ENCODE measurements at regions not wholly inside any gene's neighbourhood (a gene's known extent, or its start where the extent isn't known, plus 50 kb on each side); places are given as distances from the start of the nearest gene placed in this dataset.

DNA sequence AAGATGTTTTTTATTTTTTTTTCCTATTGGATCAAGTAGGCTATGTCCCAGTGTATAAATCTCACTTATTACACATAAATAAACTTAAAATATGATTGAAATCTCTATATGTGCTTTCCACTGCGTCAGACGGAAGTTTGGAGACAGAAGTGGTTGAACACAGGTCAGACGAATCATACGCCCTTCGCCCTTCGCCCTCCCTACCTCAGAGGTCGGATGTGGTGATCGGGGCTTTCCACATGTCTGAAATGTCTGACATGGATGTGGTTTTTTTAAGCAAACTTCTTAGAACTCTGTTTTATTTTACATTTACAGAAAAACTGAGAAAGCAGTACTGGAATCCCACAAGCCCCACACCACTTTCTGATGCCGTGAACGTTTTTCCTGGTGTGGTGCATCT is 344.4 kb downstream of the THBS2 start:
- Histone ChIP-seq H2AFZ (ENCODE audit: low read length) (no peak overlapping the region), H3F3A (ENCODE audit: insufficient read depth, low read length) (no peaks in the 10 kb centered on the region), H3K36me3 (replicated peaks; ENCODE audit: insufficient read depth, low read length) (no peaks in the 10 kb centered on the region), H4K20me1 (ENCODE audit: insufficient read depth, low read length) (no peaks in the 10 kb centered on the region), H3K9me3 (replicated peaks; ENCODE audit: insufficient read depth, low read length) (no peaks in the 10 kb centered on the region), H3K4me1 (ENCODE audit: low read length) (no peaks in the 10 kb centered on the region), H3K9ac (ENCODE audit: low read length) (no peak overlapping the region), H3K27me3 (replicated peaks; ENCODE audit: insufficient read depth, low read length) (no peaks in the 10 kb centered on the region), H3K27ac (ENCODE audit: low read length) (no peak overlapping the region), H3K4me3 (ENCODE audit: low read length) (no peak overlapping the region), H3K79me2 (ENCODE audit: low read length) (no peaks in the 10 kb centered on the region), H3K9me2 (replicated peaks; ENCODE audit: insufficient read depth, low read length) (no peaks in the 10 kb centered on the region), H3K4me2 (ENCODE audit: low read depth, low read length) (no peak overlapping the region)
- no peak for DNase-seq
- TF ChIP-seq EZH2 (optimal IDR thresholded peaks at IDR 0.05; ENCODE audit: low read depth, low read length) (no peak), EZH2phosphoT487 (IDR thresholded peaks at IDR 0.05; ENCODE audit: low read length) (no peak)
- TF ChIP-seq, protein P1, sequence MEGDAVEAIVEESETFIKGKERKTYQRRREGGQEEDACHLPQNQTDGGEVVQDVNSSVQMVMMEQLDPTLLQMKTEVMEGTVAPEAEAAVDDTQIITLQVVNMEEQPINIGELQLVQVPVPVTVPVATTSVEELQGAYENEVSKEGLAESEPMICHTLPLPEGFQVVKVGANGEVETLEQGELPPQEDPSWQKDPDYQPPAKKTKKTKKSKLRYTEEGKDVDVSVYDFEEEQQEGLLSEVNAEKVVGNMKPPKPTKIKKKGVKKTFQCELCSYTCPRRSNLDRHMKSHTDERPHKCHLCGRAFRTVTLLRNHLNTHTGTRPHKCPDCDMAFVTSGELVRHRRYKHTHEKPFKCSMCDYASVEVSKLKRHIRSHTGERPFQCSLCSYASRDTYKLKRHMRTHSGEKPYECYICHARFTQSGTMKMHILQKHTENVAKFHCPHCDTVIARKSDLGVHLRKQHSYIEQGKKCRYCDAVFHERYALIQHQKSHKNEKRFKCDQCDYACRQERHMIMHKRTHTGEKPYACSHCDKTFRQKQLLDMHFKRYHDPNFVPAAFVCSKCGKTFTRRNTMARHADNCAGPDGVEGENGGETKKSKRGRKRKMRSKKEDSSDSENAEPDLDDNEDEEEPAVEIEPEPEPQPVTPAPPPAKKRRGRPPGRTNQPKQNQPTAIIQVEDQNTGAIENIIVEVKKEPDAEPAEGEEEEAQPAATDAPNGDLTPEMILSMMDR (IDR thresholded peaks at IDR 0.05; ENCODE audit: low read length) = no peak

- Histone ChIP-seq H3K27me3 (replicated peaks; ENCODE audit: insufficient read depth, low read length) (no peaks in the 10 kb centered on the region), H3K27ac (ENCODE audit: low read length) (no peak overlapping the region), H3F3A (ENCODE audit: insufficient read depth, low read length) (no peaks in the 10 kb centered on the region), H3K4me1 (ENCODE audit: low read length) (no peaks in the 10 kb centered on the region), H3K9ac (ENCODE audit: low read length) (no peak overlapping the region), H3K4me2 (ENCODE audit: low read depth, low read length) (no peak overlapping the region), H3K9me2 (replicated peaks; ENCODE audit: insufficient read depth, low read length) (no peaks in the 10 kb centered on the region), H3K36me3 (replicated peaks; ENCODE audit: insufficient read depth, low read length) (no peaks in the 10 kb centered on the region), H3K9me3 (replicated peaks; ENCODE audit: insufficient read depth, low read length) (no peaks in the 10 kb centered on the region), H4K20me1 (ENCODE audit: insufficient read depth, low read length) (no peaks in the 10 kb centered on the region), H2AFZ (ENCODE audit: low read length) (no peak overlapping the region), H3K79me2 (ENCODE audit: low read length) (no peaks in the 10 kb centered on the region), H3K4me3 (ENCODE audit: low read length) (no peak overlapping the region)
- TF ChIP-seq EZH2 (optimal IDR thresholded peaks at IDR 0.05; ENCODE audit: low read depth, low read length) (no peak), EZH2phosphoT487 (IDR thresholded peaks at IDR 0.05; ENCODE audit: low read length) (no peak)
- TF ChIP-seq, protein P1 (IDR thresholded peaks at IDR 0.05; ENCODE audit: low read length) = no peak
- DNase-seq = no peak
Observed at GRCh38 chr6:168908887-168909286, 344.8 kb downstream of the THBS2 start.

GRCh38 chr6:168908166-168908565 is 345.5 kb downstream of the THBS2 start:
- H3K27ac ChIP-seq (ENCODE audit: low read length) = no peak overlapping the region
- H3K27me3 ChIP-seq (replicated peaks; ENCODE audit: insufficient read depth, low read length) = no peaks in the 10 kb centered on the region

More at GRCh38 chr6:168908166-168908565, 345.5 kb downstream of the THBS2 start:
- H3K4me2 ChIP-seq (ENCODE audit: low read depth, low read length) = no peak overlapping the region
- H3F3A ChIP-seq (ENCODE audit: insufficient read depth, low read length) = no peaks in the 10 kb centered on the region
- no peak overlapping the region for H3K9ac ChIP-seq (ENCODE audit: low read length)
- no peaks in the 10 kb centered on the region for H3K9me3 ChIP-seq (replicated peaks; ENCODE audit: insufficient read depth, low read length)
- H2AFZ ChIP-seq (ENCODE audit: low read length) = no peak overlapping the region
- H3K9me2 ChIP-seq (replicated peaks; ENCODE audit: insufficient read depth, low read length) = no peaks in the 10 kb centered on the region
- H3K4me3 ChIP-seq (ENCODE audit: low read length) = no peak overlapping the region
- no peak for DNase-seq
- no peaks in the 10 kb centered on the region for H4K20me1 ChIP-seq (ENCODE audit: insufficient read depth, low read length)
- H3K36me3 ChIP-seq (replicated peaks; ENCODE audit: insufficient read depth, low read length) = no peaks in the 10 kb centered on the region
- TF ChIP-seq EZH2phosphoT487 (IDR thresholded peaks at IDR 0.05; ENCODE audit: low read length) (no peak), EZH2 (optimal IDR thresholded peaks at IDR 0.05; ENCODE audit: low read depth, low read length) (no peak)
- TF ChIP-seq, protein P1 (IDR thresholded peaks at IDR 0.05; ENCODE audit: low read length) = no peak
- no peaks in the 10 kb centered on the region for H3K4me1 ChIP-seq (ENCODE audit: low read length)
- H3K79me2 ChIP-seq (ENCODE audit: low read length) = no peaks in the 10 kb centered on the region
